IPS-15b (cell line): ENCODE measurements at regions not wholly inside any gene's neighbourhood (a gene's known extent, or its start where the extent isn't known, plus 50 kb on each side); places are given as distances from the start of the nearest gene placed in this dataset.
"Not testable (repeated sequence)": the region's sequence is repeated elsewhere in the genome, so short reads cannot be mapped to it uniquely, and the experiment has no call there.

Experiments
- H3K27me3 ChIP-seq: one replicate; pipeline ENCODE4 v1.6.1; 2013; ENCODE audit warnings: low read length; ENCODE audit not compliant: control insufficient read depth, insufficient read depth
- H3K36me3 ChIP-seq: one replicate; pipeline ENCODE4 v1.6.1; 2013; ENCODE audit warnings: low read length; ENCODE audit not compliant: control insufficient read depth, insufficient read depth
- H3K4me1 ChIP-seq: one replicate; pipeline ENCODE4 v1.6.1; 2013; ENCODE audit warnings: mild to moderate bottlenecking, low read length; ENCODE audit not compliant: control insufficient read depth, insufficient read depth
- H3K4me3 ChIP-seq: one replicate; pipeline ENCODE4 v1.5.1; 2013; ENCODE audit warnings: low read depth, low read length
- H3K9ac ChIP-seq: one replicate; pipeline ENCODE4 v1.6.1; 2013; ENCODE audit warnings: low read depth, mild to moderate bottlenecking, low read length
- H3K9me3 ChIP-seq: one replicate; pipeline ENCODE4 v1.6.1; 2013; ENCODE audit warnings: mild to moderate bottlenecking, low read length; ENCODE audit not compliant: control insufficient read depth, insufficient read depth

DNA sequence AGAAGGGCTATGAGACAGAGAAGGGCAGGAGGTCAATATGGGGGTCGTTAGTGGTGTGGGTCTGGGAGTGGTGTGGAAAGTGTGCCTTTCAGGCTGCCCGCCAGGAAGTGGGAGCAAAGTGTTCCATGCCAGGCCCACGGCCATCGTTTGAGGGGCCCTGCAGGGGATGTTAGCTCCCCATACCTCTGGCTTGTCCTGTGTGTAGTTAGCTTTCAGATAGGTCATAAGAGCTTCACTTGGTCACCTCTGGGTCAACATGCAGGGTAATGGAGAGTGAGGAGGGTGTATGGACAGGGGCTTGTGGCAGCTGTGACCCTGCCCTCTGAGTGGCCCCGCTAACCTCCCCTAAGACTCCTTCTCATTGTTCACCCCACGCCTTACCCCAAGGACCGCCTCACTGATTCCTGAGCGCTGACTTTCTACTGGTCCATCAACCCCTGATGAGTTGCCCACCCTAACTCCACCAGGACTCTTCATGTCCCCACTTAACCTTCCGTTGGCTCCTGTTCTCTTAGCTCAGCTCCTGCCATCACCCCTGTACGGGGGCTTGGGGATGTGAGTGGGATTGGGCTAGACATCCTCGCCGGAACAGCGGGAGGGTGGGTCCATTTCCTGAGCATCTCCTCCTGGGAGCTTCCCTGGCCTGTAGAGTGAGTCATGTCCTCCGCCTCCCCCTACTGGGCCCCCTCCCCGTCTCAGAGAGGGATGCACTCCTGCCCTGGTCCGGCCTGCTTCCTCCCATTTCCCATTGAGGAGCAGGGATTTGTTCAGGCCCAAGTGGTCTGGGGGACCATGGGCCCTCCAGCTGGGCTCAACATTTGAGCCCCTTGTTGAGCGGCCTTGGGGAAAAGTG, 125.7 kb downstream of the FGF18 start:
- Histone ChIP-seq H3K27me3 (peaks cover 2% of the 10 kb centered on the region), H3K9me3 (no peaks in the 10 kb centered on the region), H3K36me3 (no peaks in the 10 kb centered on the region), H3K9ac (no peak overlapping the region), H3K4me3 (no peak overlapping the region), H3K4me1 (no peaks in the 10 kb centered on the region)

GRCh38 chr5:171549274-171549673, 129.8 kb downstream of the FGF18 start:
- Histone ChIP-seq H3K9ac (no peak overlapping the region), H3K27me3 (no peaks in the 10 kb centered on the region), H3K36me3 (no peaks in the 10 kb centered on the region), H3K4me3 (no peak overlapping the region), H3K9me3 (no peaks in the 10 kb centered on the region), H3K4me1 (no peaks in the 10 kb centered on the region)

DNA sequence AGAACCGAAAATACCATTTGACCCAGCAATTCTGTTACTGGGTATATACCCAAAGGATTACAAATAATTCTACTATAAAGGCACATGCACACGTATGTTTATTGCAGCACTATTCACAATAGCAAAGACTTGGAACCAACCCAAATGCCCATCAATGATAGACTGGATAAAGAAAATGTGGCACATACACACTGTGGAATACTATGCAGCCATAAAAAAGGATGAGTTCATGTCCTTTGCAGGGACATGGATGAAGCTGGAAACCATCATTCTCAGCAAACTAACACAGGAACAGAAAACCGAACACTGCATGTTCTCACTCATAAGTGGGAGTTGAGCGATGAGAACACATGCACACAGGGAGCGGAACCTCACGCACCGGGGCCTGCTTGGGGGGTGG, 134.4 kb downstream of the FGF18 start:
- H3K36me3 ChIP-seq, H3K9ac ChIP-seq, H3K4me1 ChIP-seq, H3K9me3 ChIP-seq, H3K4me3 ChIP-seq, H3K27me3 ChIP-seq: not testable (repeated sequence)

DNA sequence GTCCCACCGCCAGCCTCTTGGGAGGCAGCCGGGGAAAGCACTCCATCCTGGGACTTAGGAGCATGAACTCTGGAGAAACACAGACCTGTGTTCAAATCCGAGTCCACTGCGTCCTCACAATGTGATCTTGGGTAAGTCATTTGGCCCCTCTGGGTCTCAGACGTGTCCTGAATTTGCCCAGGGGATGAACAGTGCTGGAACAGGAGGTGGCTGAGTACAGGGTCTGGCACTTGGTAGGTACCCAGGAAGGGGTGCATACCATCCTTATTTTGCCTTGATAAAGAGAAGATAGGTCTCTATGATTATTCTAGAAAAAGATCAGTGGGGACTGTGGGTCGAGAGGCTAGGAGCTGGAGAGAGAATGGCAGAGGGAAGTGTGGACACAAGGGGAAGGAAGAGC, 135.7 kb downstream of the FGF18 start:
- Histone ChIP-seq H3K4me1 (no peaks in the 10 kb centered on the region), H3K36me3 (no peaks in the 10 kb centered on the region), H3K9ac (no peak overlapping the region), H3K9me3 (no peaks in the 10 kb centered on the region), H3K27me3 (no peaks in the 10 kb centered on the region), H3K4me3 (no peak overlapping the region)

- no peaks in the 10 kb centered on the region for H3K36me3 ChIP-seq
- no peak overlapping the region for H3K4me3 ChIP-seq
- no peaks in the 10 kb centered on the region for H3K27me3 ChIP-seq
- no peaks in the 10 kb centered on the region for H3K4me1 ChIP-seq
- H3K9me3 ChIP-seq, result no peaks in the 10 kb centered on the region
- H3K9ac ChIP-seq, result no peak overlapping the region
These were observed 143.4 kb downstream of the FGF18 start for GRCh38 chr5:171562822-171563221.

DNA sequence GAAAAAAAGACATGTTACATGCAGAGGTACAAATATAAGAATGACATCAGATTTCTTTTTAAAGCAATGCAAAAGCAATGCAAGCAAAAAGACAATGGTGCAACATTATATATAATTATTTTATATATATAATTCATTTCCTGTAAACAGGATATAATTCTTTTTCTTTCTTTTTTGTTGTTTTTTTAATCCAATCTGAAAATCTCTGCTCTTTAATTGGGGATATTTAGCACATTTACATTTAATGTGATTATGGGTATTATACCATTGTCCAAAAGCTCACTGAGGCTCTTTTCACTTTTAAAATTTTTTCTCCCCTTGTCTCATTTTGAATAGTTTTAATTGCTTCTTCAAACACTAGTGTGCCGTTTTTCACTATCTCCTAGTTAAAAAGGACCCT, 148.9 kb downstream of the FGF18 start:
- H3K27me3 ChIP-seq, result no peaks in the 10 kb centered on the region
- no peak overlapping the region for H3K9ac ChIP-seq
- H3K36me3 ChIP-seq, result no peaks in the 10 kb centered on the region
- peaks cover 3% of the 10 kb centered on the region for H3K4me1 ChIP-seq
- no peaks in the 10 kb centered on the region for H3K9me3 ChIP-seq
- no peak overlapping the region for H3K4me3 ChIP-seq

DNA sequence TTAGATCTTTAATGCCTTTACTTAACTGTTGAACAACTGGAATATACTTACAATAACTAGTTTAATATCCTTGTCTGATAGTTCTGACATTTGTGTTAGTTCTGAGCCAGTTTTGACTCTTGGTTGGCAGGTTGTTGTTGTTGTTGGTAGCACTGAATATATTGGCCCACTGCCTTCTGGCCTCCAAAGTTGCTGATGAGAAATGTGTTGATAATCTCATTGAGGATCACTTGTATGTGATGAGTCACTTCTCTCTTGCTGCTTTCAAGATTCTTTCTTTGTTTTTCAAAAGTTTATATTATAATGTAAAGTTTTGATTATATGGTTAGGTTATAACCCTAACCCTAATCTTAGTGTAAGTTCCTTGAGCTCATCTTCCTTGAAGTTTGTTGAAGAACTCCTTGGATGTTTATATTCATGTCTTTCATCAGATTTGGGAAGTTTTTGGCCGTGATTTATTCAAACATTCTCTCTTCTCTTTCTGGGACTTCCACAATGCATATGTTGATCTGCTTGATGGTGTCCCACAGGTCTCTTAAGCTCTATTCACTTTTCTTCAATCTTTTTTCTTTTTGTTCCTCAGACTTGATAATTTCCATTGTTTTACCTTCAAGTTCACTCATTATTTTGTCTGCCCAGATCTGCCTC, 149.7 kb downstream of the FGF18 start:
- H3K36me3 ChIP-seq, result no peaks in the 10 kb centered on the region
- H3K4me3 ChIP-seq, result no peak overlapping the region
- H3K9me3 ChIP-seq, result no peaks in the 10 kb centered on the region
- H3K4me1 ChIP-seq, result peaks cover 3% of the 10 kb centered on the region
- H3K27me3 ChIP-seq, result no peaks in the 10 kb centered on the region
- no peak overlapping the region for H3K9ac ChIP-seq

GRCh38 chr5:171570244-171570825, 150.9 kb downstream of the FGF18 start:
- H3K9ac ChIP-seq, result no peak overlapping the region
- no peaks in the 10 kb centered on the region for H3K36me3 ChIP-seq
- peaks cover 3% of the 10 kb centered on the region for H3K4me1 ChIP-seq
- H3K9me3 ChIP-seq, result no peaks in the 10 kb centered on the region
- no peak overlapping the region for H3K4me3 ChIP-seq
- H3K27me3 ChIP-seq, result no peaks in the 10 kb centered on the region

GRCh38 chr5:171571663-171572062, 152.2 kb downstream of the FGF18 start:
- Histone ChIP-seq H3K9ac (no peak overlapping the region), H3K4me3 (no peak overlapping the region), H3K27me3 (no peaks in the 10 kb centered on the region)

DNA sequence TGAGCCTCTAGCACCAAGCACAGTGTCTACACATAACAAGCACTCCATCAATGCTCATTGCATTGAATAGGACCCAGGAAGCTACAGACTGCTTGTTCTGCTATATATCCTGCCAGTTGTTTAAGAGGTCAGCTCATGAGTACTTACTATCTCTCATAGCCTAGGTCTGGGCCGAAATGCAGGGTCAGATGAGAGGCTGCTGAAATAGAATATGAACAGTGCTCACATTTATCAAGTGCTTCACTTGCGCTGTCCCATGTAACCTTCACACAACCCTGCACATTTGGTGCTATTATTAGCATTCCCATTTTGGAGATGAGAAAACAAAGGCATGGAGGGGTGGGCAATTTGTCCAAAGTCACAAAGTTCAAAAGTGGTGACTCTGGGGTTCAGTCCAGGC, 153.6 kb downstream of the FGF18 start:
- H3K9me3 ChIP-seq, result no peaks in the 10 kb centered on the region
- H3K4me3 ChIP-seq, result no peak overlapping the region
- no peaks in the 10 kb centered on the region for H3K27me3 ChIP-seq
- no peak overlapping the region for H3K9ac ChIP-seq
- H3K36me3 ChIP-seq, result no peaks in the 10 kb centered on the region
- H3K4me1 ChIP-seq, result peaks cover 3% of the 10 kb centered on the region

More at GRCh38 chr5:171571663-171572062, 152.2 kb downstream of the FGF18 start:
- peaks cover 3% of the 10 kb centered on the region for H3K4me1 ChIP-seq
- no peaks in the 10 kb centered on the region for H3K36me3 ChIP-seq
- no peaks in the 10 kb centered on the region for H3K9me3 ChIP-seq

DNA sequence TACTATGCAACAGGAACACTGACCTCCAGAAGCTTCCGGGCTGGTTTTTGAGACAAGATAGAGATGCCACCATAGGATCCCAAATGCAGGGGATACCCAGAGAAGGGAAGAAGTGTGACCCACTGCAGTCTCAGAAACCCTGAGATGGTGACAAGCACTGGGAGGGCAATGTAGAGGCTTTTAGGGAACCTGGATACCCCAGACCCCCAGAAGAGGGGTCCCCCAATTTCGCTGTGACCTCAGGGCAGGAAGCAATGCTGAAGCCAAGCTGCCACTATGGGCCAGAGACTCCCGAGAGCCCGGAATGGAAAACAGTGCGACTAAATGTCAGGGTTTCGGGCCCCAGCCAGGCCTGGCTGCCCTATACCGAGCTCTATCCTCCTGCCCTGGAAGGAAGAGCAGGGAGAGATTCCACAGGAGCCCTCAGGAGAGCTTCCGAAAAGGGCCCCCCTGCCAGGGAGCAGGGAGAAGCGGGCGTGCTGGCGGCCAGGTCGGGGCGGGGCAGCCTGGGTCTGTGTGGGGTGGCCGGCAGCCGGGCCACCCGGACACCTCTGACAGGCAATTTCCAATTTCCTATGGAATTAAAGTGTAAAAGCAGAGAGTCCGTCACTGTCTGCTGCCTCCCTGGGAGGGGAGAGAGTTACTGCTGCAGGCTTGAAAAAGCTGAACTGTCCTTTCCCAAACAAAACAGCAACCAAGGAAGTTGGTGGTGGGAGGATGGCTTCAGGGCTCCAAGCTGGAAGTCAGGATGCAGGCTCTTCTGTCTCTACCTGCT, 154.2 kb downstream of the FGF18 start:
- no peaks in the 10 kb centered on the region for H3K27me3 ChIP-seq
- H3K4me3 ChIP-seq, result no peak overlapping the region
- no peaks in the 10 kb centered on the region for H3K9me3 ChIP-seq
- no peaks in the 10 kb centered on the region for H3K36me3 ChIP-seq
- H3K4me1 ChIP-seq, result peaks cover 3% of the 10 kb centered on the region
- H3K9ac ChIP-seq, result no peak overlapping the region
